ENCODE measurements at regions not wholly inside any gene's neighbourhood (a gene's known extent, or its start where the extent isn't known, plus 50 kb on each side); places are given as distances from the start of the nearest gene placed in this dataset.

- Histone ChIP-seq H3K79me2 (ENCODE audit: control insufficient read depth in 1 of 2, insufficient read depth in 2 of 2, low read length in 2 of 2) (no peaks in the 10 kb centered on the region), H2BK5ac (ENCODE audit: low read depth, low read length) (no peak overlapping the region), H3K23ac (ENCODE audit: insufficient read length) (no peak overlapping the region), H3K14ac (ENCODE audit: insufficient read length) (no peak overlapping the region), H3K27me3 (replicated peaks in 1 of 4; ENCODE audit: control insufficient read depth in 3 of 4, extremely low read depth in 1 of 4, insufficient read depth in 3 of 4, low read length in 3 of 4) (no peaks in the 10 kb centered on the region), H3K9me3 (ENCODE audit: insufficient read depth in 2 of 2, low read depth in 1 of 2, low read length in 1 of 2) (no peaks in the 10 kb centered on the region), H2BK12ac (ENCODE audit: low read depth, low read length) (no peak overlapping the region), H4K8ac (ENCODE audit: extremely low read depth, insufficient read depth, low read length) (no peak overlapping the region), H2BK120ac (replicated peaks; ENCODE audit: low read depth, low read length) (no peak overlapping the region), H3K27ac (ENCODE audit: low read depth, low read length) (no peak overlapping the region), H3K56ac (replicated peaks; ENCODE audit: insufficient read length, low read depth, low read length) (no peak overlapping the region), H3K4me1 (replicated peaks in 1 of 4; ENCODE audit: control insufficient read depth in 3 of 4, insufficient read depth in 4 of 4, low read length in 3 of 4) (peaks cover 7 to 14% (median 11%) of the 10 kb centered on the region in 4 experiments; a peak in 6 of 7 replicates), H2AK5ac (ENCODE audit: low read depth, low read length) (no peak overlapping the region), H4K91ac (replicated peaks; ENCODE audit: insufficient read length, low read length) (no peak overlapping the region), H3K79me1 (ENCODE audit: low read depth, low read length) (no peaks in the 10 kb centered on the region), H3K36me3 (ENCODE audit: control insufficient read depth in 2 of 4, insufficient read depth in 4 of 4, low read length in 3 of 4) (no peaks in the 10 kb centered on the region), H4K5ac (ENCODE audit: insufficient read length, low read depth, low read length) (no peak overlapping the region), H3K4ac (replicated peaks; ENCODE audit: insufficient read length, low read depth, low read length) (no peak overlapping the region), H3K23me2 (ENCODE audit: low read depth, low read length) (no peaks in the 10 kb centered on the region), H2BK20ac (ENCODE audit: low read length) (no peak overlapping the region), H3K18ac (ENCODE audit: extremely low read depth, low read length) (0 out of 2 replicates have a peak overlapping the region, but pooled peaks have one; percentile 43), H4K20me1 (replicated peaks in 1 of 2; ENCODE audit: control insufficient read depth in 1 of 2, insufficient read depth in 2 of 2, low read length in 2 of 2) (no peaks in the 10 kb centered on the region), H3K9ac (replicated peaks in 1 of 4; ENCODE audit: extremely low read depth in 1 of 4, low read depth in 3 of 4, low read length in 3 of 4) (no peak overlapping the region), H2BK15ac (ENCODE audit: low read length) (no peak overlapping the region), H3K4me3 (ENCODE audit: extremely low read depth in 1 of 4, insufficient read depth in 2 of 4, low read depth in 3 of 4, low read length in 4 of 4) (no peak overlapping the region), H2AFZ (ENCODE audit: low read length) (no peak overlapping the region), H3K4me2 (ENCODE audit: insufficient read depth in 1 of 2, low read depth in 2 of 2, low read length in 2 of 2) (peak overlapping the region in 1 of 2 experiments; percentile 20; a peak in 1 of 4 replicates)
- DNase-seq (ENCODE audit: low read depth in 1 of 2, low spot score in 2 of 2) (no peak), FAIRE-seq (no peak)
- POLR2A ChIA-PET (ENCODE audit: partially characterized antibody) = interaction anchor here (0.7 kb wide), 1 partner anchor 20 kb away, joined by 3 read pairs; no protein-coding TSS in a partner anchor
- 69% methylated on average over 3 of the region's 4 CpGs; no CpG with 5 or more reads in 1 of the 2 experiments for WGBS, 2 experiments (ENCODE audit: extremely low coverage in 1 of 2, insufficient coverage in 1 of 2, insufficient read length in 1 of 2, insufficient replicate concordance in 2 of 2, low coverage in 1 of 2, low lambda C conversion rate in 2 of 2, missing lambda C conversion rate in 1 of 2)
- CTCF ChIA-PET (ENCODE audit: partially characterized antibody) = interaction anchor here (0.5 to 2.7 kb wide), 6 partner anchors 12 to 157 kb away, joined by 3 to 10 read pairs (median 5); no protein-coding TSS in a partner anchor
- TF ChIP-seq POU5F1 (IDR thresholded peaks at IDR 0.05; ENCODE audit: low read depth, low read length) (no peak), NANOG (IDR thresholded peaks at IDR 0.05; ENCODE audit: insufficient read depth, low read depth, low read length, poor library complexity, severe bottlenecking) (no peak), JUND (IDR thresholded peaks at IDR 0.05; ENCODE audit: low read length) (no peak), CHD2 (IDR thresholded peaks at IDR 0.05; ENCODE audit: low read length) (no peak), BRCA1 (IDR thresholded peaks at IDR 0.05; ENCODE audit: low read depth, low read length) (no peak), GABPA (IDR thresholded peaks at IDR 0.05; ENCODE audit: borderline replicate concordance, insufficient read depth, low read length) (no peak), CBX8 (IDR thresholded peaks at IDR 0.05; ENCODE audit: borderline replicate concordance, low read depth, low read length) (no peak), SP1 (IDR thresholded peaks at IDR 0.05; ENCODE audit: low read depth, low read length) (no peak), RBBP5 (IDR thresholded peaks at IDR 0.05; ENCODE audit: borderline replicate concordance, low read depth, low read length) (no peak), POLR2AphosphoS5 (IDR thresholded peaks at IDR 0.05; ENCODE audit: low read depth, low read length) (no peak)
These were observed 93.4 kb upstream of the DRD2 start for GRCh38 chr11:113568566-113568965.

All from H1 (cell line).